ENCODE measurements at regions not wholly inside any gene's neighbourhood (a gene's known extent, or its start where the extent isn't known, plus 50 kb on each side); places are given as distances from the start of the nearest gene placed in this dataset.

DNA sequence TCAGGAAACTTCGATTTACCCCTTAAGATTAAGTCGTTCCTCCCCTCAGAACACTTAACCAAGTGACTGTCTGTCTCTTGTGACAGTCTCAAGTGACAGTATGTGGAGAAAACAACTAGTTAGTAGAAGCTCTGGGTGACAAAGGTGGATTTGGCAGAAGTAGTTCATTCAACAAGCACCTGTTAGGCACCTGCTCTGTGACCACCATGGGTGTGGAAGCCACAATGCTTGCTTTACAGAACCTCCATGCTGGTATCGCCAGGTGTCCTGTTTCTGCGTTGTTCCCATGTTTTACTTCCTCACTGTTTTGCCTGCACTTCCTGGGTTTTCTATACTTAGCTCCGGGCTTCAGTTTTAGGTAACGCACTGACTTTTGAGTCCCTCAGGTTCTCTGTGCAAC is 337.4 kb upstream of the DCC start:
- Histone ChIP-seq H3K27ac (no peak overlapping the region), H3K36me3 (replicated peaks in 1 of 2; ENCODE audit: insufficient read depth in 1 of 2, low read depth in 2 of 2) (no peaks in the 10 kb centered on the region), H3K4me1 (no peaks in the 10 kb centered on the region), H3K9me3 (no peaks in the 10 kb centered on the region), H3K4me3 (no peak overlapping the region), H3K27me3 (no peaks in the 10 kb centered on the region)
- ATAC-seq (no peak), DNase-seq (no peak)
- TF ChIP-seq, protein P1, sequence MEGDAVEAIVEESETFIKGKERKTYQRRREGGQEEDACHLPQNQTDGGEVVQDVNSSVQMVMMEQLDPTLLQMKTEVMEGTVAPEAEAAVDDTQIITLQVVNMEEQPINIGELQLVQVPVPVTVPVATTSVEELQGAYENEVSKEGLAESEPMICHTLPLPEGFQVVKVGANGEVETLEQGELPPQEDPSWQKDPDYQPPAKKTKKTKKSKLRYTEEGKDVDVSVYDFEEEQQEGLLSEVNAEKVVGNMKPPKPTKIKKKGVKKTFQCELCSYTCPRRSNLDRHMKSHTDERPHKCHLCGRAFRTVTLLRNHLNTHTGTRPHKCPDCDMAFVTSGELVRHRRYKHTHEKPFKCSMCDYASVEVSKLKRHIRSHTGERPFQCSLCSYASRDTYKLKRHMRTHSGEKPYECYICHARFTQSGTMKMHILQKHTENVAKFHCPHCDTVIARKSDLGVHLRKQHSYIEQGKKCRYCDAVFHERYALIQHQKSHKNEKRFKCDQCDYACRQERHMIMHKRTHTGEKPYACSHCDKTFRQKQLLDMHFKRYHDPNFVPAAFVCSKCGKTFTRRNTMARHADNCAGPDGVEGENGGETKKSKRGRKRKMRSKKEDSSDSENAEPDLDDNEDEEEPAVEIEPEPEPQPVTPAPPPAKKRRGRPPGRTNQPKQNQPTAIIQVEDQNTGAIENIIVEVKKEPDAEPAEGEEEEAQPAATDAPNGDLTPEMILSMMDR (IDR thresholded peaks at IDR 0.05) = no peak
- TF ChIP-seq POLR2A (IDR thresholded peaks at IDR 0.05) = no peak
- intact Hi-C loops (cut with DNase I) = no loop called here
- 68 to 71% methylated on average over 6 of the region's 6 CpGs for WGBS, 2 donors

DNA sequence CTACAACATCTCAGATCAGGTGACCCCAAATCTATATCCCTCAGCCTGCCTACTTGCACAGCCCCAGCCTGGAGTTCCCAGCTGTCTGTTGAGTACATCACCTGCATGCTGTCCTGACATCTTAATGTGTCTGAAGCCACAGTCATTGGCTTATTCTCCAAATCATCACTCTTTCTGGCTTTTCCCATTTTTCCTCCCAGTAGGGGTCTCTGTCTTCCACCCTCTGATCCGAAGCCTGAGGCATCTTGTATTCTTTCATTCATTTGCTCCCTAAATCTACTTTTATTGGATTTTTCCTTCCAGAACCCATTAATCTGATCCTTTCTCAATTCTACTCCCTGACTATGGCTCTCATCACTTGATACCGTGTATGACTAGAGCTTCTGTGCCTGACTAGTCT is 332.9 kb upstream of the DCC start:
- ATAC-seq (no peak), DNase-seq (no peak)
- H3K36me3 ChIP-seq (replicated peaks in 1 of 2; ENCODE audit: insufficient read depth in 1 of 2, low read depth in 2 of 2) = no peaks in the 10 kb centered on the region
- H3K4me1 ChIP-seq = no peaks in the 10 kb centered on the region
- H3K27ac ChIP-seq = no peak overlapping the region
- no peaks in the 10 kb centered on the region for H3K9me3 ChIP-seq
- H3K27me3 ChIP-seq = no peaks in the 10 kb centered on the region
- intact Hi-C loops (cut with DNase I) = no loop called here
- H3K4me3 ChIP-seq = no peak overlapping the region
- WGBS, 2 donors = 66 to 76% methylated on average over 2 of the region's 2 CpGs
- no peak for TF ChIP-seq POLR2A (IDR thresholded peaks at IDR 0.05)
- TF ChIP-seq, protein P1 (IDR thresholded peaks at IDR 0.05) = no peak

GRCh38 chr18:52008330-52008729 is 331.7 kb upstream of the DCC start:
- Histone ChIP-seq H3K4me3 (no peak overlapping the region), H3K36me3 (replicated peaks in 1 of 2; ENCODE audit: insufficient read depth in 1 of 2, low read depth in 2 of 2) (no peaks in the 10 kb centered on the region), H3K27ac (no peak overlapping the region), H3K4me1 (no peaks in the 10 kb centered on the region), H3K9me3 (no peaks in the 10 kb centered on the region), H3K27me3 (no peaks in the 10 kb centered on the region)
- no peak for TF ChIP-seq POLR2A (IDR thresholded peaks at IDR 0.05)
- TF ChIP-seq, protein P1 (IDR thresholded peaks at IDR 0.05) = no peak
- no peak for DNase-seq
- intact Hi-C loops (cut with DNase I) = no loop called here
- ATAC-seq = no peak
- WGBS, 2 donors = 58% methylated on average over 3 of the region's 3 CpGs

DNA sequence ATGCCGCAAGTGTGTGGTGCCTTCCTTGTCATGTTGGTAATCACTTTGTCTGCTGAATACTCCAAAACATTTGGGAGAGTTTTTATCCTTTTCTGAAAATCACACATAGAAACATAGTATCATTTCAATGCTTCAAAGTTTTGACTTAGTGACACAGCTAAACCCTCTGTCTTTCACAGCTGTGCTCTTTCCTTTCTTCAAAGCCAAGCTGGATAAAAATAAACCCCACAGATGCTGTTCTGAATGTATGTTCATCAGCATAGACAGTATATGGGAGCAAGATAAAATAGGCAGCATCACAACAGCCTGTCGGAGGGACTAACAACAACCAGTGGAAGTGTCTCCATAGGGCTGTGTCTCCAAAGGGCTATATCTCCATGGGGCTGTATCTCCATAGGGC is 331.3 kb upstream of the DCC start:
- intact Hi-C loops (cut with DNase I) = no loop called here

GRCh38 chr18:52009958-52010357 is 330.0 kb upstream of the DCC start:
- Histone ChIP-seq H3K4me3 (no peak overlapping the region), H3K4me1 (no peaks in the 10 kb centered on the region), H3K27me3 (no peaks in the 10 kb centered on the region), H3K36me3 (replicated peaks in 1 of 2; ENCODE audit: insufficient read depth in 1 of 2, low read depth in 2 of 2) (no peaks in the 10 kb centered on the region), H3K9me3 (no peaks in the 10 kb centered on the region), H3K27ac (no peak overlapping the region)
- no peak for DNase-seq
- no peak for ATAC-seq
- intact Hi-C loops (cut with DNase I) = no loop called here
- TF ChIP-seq, protein P1 (IDR thresholded peaks at IDR 0.05) = no peak
- TF ChIP-seq POLR2A (IDR thresholded peaks at IDR 0.05) = no peak
- 52 to 76% methylated on average over 1 of the region's 1 CpG for WGBS, 2 donors

More for the DNA sequence above, 331.3 kb upstream of the DCC start:
- no peaks in the 10 kb centered on the region for H3K4me1 ChIP-seq
- ATAC-seq (no peak), DNase-seq (no peak)
- no peak for TF ChIP-seq POLR2A (IDR thresholded peaks at IDR 0.05)
- TF ChIP-seq, protein P1 (IDR thresholded peaks at IDR 0.05) = no peak
- no peak overlapping the region for H3K4me3 ChIP-seq
- H3K27ac ChIP-seq = no peak overlapping the region
- 93 to 98% methylated on average over 2 of the region's 2 CpGs for WGBS, 2 donors
- no peaks in the 10 kb centered on the region for H3K27me3 ChIP-seq
- no peaks in the 10 kb centered on the region for H3K36me3 ChIP-seq (replicated peaks in 1 of 2; ENCODE audit: insufficient read depth in 1 of 2, low read depth in 2 of 2)
- no peaks in the 10 kb centered on the region for H3K9me3 ChIP-seq

Measured in body of pancreas (tissue), 4 donors.